ENCODE measurements at regions not wholly inside any gene's neighbourhood (a gene's known extent, or its start where the extent isn't known, plus 50 kb on each side); places are given as distances from the start of the nearest gene placed in this dataset.

DNA sequence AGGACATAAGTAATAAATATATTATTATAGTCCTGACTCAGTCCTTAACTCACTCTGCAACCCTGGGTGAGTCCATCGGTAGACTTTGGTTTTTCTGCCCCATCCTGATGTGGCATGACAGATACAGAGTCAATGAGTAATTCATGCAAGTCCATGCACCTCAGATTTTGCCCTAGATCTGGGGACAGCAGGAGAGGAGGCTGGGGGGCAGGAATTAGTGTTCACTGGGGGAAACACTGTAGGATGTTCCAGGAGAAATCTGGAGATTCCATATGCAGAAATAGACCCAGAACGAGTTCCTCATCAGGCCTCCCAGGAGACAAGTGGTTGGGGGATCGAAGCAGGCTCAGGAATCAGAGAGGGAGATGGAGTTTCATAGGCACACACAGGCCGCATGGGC, 150.8 kb downstream of the DICER1 start:
- DNase-seq (ENCODE audit: low read depth in 1 of 2, low spot score in 1 of 2), result no peak
- Histone ChIP-seq H3K27ac (no peak overlapping the region), H3K4me1 (ENCODE audit: low read depth) (peaks cover 12% of the 10 kb centered on the region), H3K36me3 (no peaks in the 10 kb centered on the region), H3K4me3 (no peak overlapping the region), H3K27me3 (no peaks in the 10 kb centered on the region), H3K9me3 (ENCODE audit: low read depth) (no peaks in the 10 kb centered on the region)
- TF ChIP-seq, protein P1, sequence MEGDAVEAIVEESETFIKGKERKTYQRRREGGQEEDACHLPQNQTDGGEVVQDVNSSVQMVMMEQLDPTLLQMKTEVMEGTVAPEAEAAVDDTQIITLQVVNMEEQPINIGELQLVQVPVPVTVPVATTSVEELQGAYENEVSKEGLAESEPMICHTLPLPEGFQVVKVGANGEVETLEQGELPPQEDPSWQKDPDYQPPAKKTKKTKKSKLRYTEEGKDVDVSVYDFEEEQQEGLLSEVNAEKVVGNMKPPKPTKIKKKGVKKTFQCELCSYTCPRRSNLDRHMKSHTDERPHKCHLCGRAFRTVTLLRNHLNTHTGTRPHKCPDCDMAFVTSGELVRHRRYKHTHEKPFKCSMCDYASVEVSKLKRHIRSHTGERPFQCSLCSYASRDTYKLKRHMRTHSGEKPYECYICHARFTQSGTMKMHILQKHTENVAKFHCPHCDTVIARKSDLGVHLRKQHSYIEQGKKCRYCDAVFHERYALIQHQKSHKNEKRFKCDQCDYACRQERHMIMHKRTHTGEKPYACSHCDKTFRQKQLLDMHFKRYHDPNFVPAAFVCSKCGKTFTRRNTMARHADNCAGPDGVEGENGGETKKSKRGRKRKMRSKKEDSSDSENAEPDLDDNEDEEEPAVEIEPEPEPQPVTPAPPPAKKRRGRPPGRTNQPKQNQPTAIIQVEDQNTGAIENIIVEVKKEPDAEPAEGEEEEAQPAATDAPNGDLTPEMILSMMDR (IDR thresholded peaks at IDR 0.05; ENCODE audit: low read depth, low read length), result no peak

DNA sequence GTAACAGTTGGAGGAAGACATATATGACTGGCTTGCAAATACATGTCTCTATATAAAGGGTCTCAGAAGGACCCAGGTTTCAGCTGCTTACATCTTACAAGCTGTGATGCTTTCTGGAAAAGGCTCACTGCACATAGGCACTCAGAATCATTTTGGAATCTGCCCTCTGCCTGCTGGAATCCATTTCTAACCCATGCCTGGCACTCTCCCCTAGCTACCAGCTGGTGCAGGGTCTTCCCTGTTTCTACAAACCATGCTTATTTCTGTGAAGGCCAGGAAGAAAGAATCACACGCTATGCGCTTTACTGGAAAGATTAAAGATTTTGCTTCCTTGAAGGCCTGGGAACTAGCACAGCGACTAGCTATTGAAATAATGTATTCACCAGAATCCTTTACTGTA, 151.3 kb downstream of the DICER1 start:
- TF ChIP-seq, protein P1 (IDR thresholded peaks at IDR 0.05; ENCODE audit: low read depth, low read length), result no peak
- Histone ChIP-seq H3K4me1 (ENCODE audit: low read depth) (peaks cover 12% of the 10 kb centered on the region), H3K27ac (no peak overlapping the region), H3K4me3 (no peak overlapping the region), H3K27me3 (no peaks in the 10 kb centered on the region), H3K9me3 (ENCODE audit: low read depth) (no peaks in the 10 kb centered on the region), H3K36me3 (no peaks in the 10 kb centered on the region)
- no peak for DNase-seq (ENCODE audit: low read depth in 1 of 2, low spot score in 1 of 2)

GRCh38 chr14:95003099-95003960, 154.0 kb downstream of the DICER1 start:
- Histone ChIP-seq H3K27me3 (peaks cover 4% of the 10 kb centered on the region), H3K27ac (no peak overlapping the region), H3K4me3 (no peak overlapping the region), H3K9me3 (ENCODE audit: low read depth) (no peaks in the 10 kb centered on the region), H3K36me3 (no peaks in the 10 kb centered on the region), H3K4me1 (ENCODE audit: low read depth) (no peaks in the 10 kb centered on the region)
- DNase-seq (ENCODE audit: low read depth in 1 of 2, low spot score in 1 of 2), result no peak
- TF ChIP-seq, protein P1 (IDR thresholded peaks at IDR 0.05; ENCODE audit: low read depth, low read length), result no peak

DNA sequence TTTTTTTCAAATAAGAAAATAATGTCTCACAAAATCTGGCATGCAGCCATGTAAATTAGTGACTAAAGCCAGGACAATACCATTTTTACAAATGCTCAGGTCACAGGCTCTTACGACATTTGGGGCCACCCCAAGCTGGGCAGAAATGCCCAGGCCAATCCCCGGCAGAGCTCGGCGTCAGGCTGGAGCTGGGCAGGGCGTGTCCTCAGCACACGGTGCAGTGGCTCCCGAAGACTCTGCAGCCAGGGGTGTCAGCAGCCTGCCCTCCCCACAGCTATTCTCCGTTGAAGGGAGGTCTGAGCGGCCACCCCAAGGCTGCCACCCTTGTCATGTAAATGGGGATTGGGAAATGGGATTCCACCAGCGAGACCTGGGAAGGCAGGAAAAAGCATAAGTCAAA, 158.6 kb downstream of the DICER1 start:
- Histone ChIP-seq H3K4me3 (no peak overlapping the region), H3K27me3 (peaks cover 7% of the 10 kb centered on the region), H3K4me1 (ENCODE audit: low read depth) (no peaks in the 10 kb centered on the region), H3K36me3 (no peaks in the 10 kb centered on the region), H3K9me3 (ENCODE audit: low read depth) (no peaks in the 10 kb centered on the region), H3K27ac (no peak overlapping the region)
- TF ChIP-seq, protein P1 (IDR thresholded peaks at IDR 0.05; ENCODE audit: low read depth, low read length), result no peak
- no peak for DNase-seq (ENCODE audit: low read depth in 1 of 2, low spot score in 1 of 2)

DNA sequence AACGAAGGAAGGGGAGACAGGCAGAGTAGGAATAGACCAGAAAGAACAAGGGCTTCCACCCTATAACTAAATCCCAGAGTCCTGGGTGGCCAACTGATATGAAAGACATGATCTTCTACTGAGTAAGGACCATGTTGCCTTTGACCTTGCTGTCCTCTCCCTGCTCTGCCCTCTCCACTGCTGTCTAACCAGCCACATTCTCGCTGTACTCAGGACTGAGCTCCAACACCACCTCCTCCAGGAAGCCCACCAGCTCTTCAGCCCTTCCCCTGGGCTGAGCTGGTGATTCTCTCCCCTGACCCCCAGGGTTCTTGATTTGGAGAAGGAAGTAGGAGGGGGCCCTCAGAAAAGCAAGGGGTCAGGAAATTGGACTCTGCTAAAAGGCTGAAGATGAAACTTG, 159.2 kb downstream of the DICER1 start:
- Histone ChIP-seq H3K4me1 (ENCODE audit: low read depth) (no peaks in the 10 kb centered on the region), H3K36me3 (no peaks in the 10 kb centered on the region), H3K27me3 (peaks cover 7% of the 10 kb centered on the region), H3K4me3 (no peak overlapping the region), H3K9me3 (ENCODE audit: low read depth) (no peaks in the 10 kb centered on the region), H3K27ac (no peak overlapping the region)
- TF ChIP-seq, protein P1 (IDR thresholded peaks at IDR 0.05; ENCODE audit: low read depth, low read length), result no peak
- no peak for DNase-seq (ENCODE audit: low read depth in 1 of 2, low spot score in 1 of 2)

Data from cardiac muscle cell (in vitro differentiated cells and primary cell).